IPS-NIHi7 (cell line): ENCODE measurements at regions not wholly inside any gene's neighbourhood (a gene's known extent, or its start where the extent isn't known, plus 50 kb on each side); places are given as distances from the start of the nearest gene placed in this dataset.
"Not testable (repeated sequence)": the region's sequence is repeated elsewhere in the genome, so short reads cannot be mapped to it uniquely, and the experiment has no call there.

Source experiments
- DNase-seq: peaks from one replicate; pipeline ENCODE4 v3.0.0; 2012; ENCODE audit warnings: mixed read lengths; ENCODE audit errors: extremely low spot score

DNA sequence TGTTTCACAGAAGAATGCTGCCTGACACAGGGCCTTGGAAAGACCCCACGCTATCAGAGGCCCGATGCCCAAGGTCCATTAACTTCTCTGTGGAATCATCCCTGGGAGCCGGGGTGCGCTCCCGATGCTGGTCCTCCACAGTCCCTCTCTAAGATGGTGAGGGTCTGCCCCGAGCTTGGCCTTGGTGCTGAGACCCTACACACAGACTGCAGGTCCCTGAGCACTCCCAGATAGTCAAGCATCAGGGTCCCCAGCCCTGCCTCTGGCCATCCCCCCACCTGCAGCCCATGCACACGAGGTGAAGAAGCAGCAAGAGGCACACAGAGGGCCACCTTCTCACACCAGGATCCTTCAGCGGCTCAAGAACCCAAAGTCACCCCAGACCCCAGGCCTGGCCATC, 263.3 kb downstream of the MYCN start:
- DNase-seq: no peak

DNA sequence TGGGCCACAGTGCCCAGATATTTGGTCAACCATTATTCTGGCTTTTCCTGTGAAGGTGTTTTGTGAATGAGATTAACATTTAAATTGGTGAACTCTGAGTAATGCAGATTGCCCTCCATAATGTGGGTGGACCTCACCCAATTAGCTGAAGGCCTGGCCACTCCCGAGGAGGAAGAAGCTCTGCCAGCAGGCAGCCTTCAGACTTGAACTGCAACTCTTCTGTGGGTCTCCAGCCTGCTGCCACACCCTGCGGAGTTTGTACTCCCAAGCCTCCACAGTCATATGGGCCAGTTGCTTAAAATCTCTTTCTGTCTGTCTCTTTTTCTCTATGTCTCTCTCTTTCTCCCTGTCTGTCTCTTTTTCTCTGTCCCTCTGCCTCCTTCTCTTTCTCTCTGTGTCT, 262.7 kb downstream of the MYCN start:
- DNase-seq: no peak

DNA sequence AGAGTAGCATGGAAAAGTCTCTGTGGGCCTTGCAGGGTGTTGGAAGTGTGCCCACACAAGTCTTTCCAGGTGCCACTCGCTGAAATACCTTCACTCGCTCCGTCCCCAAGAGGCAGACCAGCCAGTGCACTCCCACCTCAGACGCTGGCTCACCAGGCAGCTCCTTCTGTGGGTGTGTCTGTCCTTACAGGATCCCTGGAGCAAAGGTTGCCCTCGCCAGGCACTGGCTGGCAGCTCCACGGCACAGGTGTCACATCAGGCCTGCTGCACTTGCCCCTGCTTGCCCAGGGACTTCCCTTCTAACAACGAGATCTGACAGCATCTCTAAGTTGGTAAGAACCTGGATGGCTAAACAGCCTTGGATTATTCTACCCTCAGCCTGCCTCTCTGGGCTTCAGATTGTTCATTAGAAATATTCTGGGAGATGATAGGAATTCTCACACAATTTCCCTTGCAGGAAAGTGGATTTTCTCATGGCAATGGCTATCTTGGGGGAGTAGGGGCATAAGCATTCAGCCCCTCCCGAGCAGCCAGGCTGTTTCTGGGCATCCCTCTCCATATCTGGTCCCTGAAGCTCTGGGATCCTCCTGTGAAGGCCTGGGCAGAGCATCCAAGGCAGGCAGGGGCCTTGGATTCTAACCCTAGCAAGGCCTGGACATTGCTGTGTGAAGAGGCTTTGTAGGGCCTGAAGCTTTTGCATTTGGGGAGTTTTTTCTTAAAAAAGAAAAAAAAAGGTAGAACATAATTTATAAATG, 262.1 kb downstream of the MYCN start:
- DNase-seq: no peak

DNA sequence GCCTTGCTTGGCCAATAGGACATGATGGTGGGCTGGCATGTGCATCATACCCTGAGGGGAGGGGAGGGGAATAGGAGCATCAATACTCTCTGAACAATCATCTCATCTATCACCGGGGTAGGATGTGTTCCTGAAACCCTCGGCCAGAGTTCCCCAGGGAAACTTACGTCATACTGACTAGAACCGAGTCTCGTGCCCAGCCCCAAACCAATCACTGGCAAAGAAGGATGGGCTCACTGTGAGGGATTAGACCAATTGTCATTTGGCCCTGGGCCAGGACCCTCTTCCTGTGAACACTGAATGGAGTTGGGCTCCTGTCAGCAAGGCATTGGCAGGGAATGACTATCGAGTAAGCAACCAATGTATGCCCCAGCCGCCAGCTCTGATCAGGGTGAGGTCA, 261.5 kb downstream of the MYCN start:
- no peak for DNase-seq

DNA sequence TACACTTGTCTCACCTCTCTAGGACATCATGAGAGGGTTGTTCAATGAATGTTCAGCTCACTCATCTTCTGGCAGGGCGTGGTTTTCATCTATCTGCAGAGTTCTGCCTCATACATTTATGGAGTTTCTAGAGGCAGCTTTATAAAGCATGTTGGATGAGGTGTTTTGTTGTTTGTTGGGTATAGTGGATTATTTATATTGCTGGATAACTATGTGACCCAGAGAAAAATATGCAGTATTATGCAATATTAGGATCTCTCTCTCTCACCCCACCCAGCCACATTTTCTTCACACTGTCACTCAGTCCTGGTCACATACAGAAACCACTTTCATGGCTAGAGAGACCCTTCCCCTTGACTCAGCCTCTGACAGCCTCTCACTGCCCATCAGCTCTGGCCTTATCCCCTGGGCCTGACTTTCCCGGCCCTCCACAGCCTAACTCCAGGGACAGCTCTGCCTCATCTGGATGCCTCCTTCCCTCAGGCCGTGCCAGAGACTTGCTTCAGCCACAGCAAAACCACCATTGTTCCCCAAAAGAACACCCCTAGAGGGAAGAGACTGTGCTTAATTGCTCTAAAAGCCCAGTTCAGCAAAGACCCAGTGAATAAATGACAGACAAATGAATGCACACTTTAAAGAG, 260.3 kb downstream of the MYCN start:
- no peak for DNase-seq

DNA sequence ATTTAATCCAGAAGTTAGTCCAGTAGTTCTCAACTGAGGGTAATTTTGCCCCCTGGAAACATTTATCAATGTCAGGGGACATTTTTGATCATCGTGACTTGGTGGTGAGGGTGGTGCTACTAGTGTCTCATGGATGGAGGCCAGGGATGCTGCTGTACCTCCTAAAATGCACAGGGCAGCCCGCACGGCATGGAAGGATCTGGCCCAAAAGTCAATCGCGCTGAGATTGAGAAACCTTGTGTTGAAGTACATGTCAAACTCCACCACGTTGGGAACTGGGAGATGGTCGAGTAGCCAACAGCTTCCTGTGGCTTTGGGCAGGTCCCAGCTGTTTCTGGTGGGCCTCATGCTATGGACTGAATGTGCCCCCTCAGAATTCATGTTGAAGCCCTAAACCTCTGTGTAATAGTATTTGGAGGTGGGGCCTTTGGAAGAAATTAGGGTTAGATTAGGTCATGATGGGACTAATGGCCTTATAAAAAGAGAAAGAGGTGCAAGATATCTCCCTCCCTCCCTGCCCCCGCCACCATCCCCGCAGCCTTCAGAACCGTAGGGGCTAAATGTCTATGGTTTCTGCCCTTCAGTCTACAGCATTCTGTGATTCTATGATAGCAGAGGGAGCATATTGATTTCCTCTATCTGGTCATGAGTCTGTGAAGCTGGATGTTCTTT, 259.7 kb downstream of the MYCN start:
- no peak for DNase-seq

DNA sequence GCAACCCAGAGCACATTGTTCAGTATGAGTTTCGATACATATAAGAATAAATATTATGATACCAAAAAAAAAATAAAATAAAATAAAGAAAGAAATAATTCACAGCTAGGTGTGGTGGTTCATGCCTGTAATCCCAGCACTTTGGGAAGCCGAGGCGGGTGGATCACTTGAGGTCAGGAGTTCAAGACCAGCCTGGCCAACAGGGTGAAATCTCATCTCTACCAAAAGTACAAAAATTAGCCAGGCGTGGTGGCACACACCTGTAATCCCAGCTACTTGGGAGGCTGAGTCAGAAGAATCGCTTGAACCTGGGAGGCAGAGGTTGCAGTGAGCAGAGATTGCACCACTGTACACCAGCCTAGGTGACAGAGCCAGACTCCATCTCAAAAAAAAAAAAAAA, 258.9 kb downstream of the MYCN start:
- DNase-seq: not testable (repeated sequence)

DNA sequence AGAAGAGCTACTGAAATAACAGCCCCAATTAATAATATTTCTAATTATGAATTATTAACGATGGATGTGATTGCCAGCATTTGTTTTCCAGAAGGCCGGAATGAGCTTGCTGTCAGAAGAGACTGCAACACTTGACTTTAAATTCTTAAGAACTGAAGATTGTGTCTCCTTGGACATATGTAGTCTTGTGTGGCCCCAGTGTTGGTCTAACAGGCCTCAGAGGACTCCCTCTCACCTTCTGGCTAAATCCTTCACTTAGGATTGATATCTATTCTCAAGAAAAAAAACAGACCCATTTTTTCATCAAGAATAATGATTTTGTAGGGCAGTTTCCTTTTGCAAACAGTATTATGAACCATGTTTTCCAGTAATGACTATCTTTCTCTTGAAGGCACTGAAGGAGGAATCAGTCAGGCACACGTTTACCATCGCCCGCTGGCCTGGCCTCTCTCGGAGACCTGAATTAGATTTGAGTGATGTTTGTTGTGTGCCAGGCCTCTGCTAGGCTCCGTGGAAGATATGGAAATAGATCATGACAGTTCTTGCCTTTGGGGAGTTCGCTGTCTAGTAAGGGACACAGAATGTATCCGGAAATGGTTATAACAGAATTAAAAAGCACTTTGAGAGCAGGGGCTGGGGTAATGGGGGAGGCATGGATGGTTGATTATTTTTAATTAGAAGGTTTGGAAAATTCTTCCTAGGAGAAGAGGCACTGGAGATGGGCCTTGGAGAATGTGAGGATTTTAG, 258.0 kb downstream of the MYCN start:
- DNase-seq: no peak

DNA sequence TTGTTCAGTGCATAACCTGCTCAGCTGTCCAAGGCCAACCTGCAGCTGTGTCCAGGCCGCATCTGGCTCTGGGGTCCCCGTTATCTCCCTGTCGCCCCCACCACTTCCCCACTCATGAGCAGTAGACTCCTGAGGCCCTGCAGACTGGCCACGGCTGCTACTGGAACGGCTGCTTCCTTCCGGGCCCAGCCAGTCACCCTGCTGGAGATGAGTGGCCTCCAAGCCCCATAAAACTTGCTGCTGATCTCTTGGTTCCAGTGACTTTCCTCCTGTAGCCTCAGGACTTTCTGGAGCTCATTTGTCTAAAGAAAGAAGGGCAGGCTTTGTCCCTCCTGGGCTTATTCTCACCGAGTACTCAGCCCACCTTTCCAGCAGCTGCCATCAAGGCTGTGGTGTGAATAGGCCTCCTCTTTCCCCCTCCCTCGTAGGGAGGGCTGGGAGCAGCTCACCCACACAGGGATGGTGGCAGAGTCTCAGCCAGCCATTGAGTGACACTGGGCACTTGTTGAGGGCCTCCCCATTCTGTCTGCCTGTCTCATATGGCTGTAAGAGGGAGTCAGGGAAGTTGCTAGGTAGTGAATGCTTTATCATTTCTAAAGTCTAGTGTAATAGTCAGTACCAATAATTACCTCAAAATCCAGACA, 257.3 kb downstream of the MYCN start:
- no peak for DNase-seq

DNA sequence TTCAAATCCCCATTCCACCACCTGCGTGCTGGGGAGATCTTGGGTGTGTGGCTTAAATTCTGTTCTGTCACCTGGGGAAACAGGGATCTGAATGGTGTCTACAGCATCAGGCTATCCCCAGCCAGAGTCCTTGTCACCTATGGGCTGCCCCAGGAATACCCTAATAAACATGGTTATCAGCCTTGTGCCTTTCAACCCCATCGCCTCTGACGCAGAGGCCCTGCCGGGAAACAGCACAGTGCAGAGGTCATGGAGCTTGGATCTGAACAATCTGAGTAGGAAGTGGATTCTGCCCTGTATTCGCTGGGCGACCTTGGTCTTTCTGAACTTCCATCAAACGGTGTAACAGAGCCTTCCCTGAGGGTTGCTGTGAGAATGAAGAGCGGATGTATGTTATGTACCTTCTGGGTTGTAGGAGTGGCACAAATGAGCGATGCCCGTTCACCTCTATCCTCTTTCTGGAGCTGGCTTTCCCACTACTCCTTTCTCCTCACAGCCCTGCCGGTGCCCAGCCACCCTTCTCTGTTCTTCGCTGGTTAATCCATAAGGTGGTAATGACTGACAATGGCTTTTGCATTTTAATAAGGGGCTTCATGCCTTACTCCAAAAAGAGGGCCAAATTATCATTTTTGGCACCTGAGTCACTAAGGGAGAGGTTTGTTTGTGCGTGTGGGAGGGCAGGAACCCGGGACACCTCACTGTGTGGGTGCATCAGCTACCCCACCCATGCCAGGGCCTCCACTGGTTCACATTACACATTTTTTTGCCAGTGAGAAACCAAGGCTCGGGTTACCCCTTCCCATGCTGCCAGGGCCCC, 256.5 kb downstream of the MYCN start:
- DNase-seq: no peak

DNA sequence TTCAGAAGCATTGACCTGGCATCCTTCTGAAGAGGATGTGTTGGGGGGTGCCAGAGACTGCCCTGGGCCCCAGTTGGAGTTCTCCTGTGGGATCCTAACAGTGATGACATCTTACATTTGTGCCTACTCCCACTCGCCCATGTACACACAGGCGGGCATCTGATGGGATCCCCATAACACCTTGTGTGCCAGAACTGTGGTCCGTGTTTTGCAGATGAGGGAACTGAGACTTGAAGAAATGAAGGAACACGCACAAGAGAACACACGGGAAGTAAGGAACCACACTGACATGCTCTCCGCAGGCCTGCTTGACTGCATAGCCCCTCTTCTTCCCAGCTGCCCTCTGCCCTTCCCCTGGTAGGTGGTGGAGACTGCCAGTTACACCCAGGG, 255.3 kb downstream of the MYCN start:
- no peak for DNase-seq

DNA sequence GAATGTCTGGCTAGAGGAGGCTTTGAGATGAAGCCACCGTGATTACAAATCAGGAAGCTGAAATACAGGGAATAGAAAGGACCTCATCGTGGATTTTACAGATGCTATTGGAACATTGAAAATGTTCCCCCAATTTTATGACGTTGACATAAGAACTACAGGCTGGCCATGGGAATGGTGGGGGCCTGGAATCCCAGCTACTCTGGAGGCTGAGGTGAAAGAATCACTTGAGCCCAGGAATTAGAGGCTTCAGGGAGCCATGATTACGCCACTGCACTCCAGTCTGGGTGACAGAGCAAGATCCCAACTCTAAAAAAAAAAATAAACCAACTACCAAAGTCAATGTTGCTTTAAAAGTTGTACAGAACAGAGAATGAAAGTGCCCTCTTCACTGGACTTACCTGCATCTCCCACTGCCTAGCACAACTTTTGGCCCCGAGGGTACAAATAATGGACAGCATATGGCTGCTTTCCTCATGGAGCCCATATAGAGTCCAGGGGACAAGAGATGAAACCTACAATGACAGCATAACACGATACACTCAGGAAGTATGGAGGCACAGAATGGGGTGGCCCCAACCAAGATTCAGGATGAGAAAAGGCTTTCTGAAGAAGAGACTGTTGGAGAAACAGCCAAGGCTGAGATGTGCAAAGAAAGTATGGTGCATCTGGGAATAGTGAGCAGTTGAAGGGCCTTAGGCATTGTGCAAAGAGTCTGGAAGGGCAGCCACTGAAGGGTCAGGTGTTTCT, 254.8 kb downstream of the MYCN start:
- DNase-seq: no peak

DNA sequence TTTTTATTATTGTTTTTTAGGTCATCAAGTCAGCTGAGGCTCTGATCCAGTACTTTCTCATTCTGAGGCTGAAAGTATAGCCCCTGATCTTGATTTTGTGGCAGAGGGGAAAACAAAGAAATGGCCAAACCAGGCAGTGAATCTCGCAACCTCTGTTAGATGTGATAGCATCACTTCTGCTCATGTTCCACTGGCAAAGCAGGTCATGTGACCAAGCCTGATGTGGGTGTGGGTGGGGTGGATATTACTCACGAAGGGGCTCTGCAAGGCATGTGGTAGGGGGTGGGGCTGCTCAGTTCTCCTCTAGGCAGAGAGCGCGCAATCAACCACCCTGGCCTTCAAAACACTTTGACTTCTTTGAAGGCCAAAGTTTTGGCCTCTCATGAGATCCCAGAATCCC, 254.2 kb downstream of the MYCN start:
- DNase-seq: no peak

DNA sequence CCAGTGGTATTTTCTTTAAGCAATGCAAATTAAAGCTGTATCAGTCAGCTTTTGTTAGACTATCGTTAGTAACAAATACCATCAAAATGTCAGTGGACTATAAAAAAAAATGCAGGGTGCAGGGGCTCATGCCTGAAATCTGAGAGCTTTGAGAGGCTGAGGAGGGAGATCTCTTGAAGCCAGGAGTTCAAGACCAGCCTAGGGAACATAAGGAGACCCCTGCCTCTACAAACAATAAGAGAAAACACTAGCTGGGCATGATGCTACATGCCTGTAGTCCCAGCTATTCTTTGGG, 253.7 kb downstream of the MYCN start:
- no peak for DNase-seq

DNA sequence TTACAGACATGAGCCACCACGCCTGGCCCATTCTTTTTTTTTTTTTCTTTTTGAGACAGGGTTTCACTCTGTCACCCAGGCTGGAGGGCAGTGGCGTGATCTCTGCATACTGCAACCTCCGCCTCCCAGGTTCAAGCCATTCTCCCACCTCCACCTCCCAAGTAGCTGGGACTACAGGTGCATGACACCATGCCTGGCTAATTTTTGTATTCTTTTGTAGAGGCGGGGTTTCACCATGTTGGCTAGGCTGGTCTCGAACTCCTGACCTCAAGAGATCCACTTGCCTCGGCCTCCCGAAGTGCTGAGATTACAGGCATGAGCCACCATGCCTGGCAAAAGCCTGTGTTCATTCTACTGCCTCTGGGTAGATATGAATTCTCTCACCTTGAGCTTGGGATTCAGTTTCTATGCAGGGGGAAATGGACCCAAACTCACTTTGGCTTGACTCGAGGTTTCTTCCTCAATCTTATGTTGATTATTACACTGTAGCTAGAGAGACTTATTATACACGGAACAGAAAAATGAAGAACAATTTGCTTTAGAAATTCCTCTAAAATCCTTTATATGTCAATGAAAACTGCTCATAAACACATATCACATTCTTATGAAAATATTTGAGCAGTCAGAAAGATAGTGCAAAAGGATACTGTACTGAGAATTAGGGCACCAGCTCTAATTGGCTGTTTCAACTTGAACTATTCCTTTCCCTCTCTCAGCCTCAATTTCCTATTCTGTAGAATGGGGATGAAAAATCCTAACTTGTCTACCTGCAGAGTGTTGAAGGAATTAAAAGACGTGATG, 252.3 kb downstream of the MYCN start:
- DNase-seq: no peak

DNA sequence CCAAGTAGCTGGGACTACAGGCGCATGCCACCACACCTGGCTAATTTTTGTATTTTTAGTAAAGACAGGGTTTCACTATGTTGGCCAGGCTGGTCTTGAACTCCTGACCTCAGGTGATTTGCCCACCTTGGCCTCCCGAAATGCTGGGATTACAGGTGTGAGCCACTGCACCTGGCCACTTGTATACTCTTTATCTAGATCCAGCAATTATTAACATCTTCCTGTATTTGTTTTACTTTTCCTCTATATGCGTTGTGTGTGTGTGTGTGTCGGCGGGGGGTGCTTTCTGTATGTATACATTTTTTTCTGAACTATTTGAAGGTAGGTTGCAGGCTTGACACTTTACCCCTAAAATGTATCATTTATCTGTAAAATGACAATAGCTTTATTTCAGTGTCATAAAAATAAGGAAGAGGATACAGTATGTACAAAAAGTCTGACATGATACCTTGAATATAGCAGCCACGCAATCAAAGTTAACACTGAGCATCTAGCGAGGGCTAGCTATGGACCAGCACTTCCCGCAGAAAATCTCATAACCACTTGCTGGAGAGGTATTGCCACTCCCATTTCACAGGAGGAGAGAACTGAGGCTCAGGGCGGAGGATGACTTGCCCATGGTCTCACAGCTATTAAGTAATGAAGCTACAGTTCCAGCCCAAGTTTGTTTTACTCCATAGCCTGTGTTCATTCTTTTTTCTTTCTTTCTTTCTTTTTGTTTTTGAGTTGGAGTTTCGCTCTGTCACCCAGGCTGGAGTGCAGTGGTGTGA, 251.3 kb downstream of the MYCN start:
- DNase-seq: no peak

DNA sequence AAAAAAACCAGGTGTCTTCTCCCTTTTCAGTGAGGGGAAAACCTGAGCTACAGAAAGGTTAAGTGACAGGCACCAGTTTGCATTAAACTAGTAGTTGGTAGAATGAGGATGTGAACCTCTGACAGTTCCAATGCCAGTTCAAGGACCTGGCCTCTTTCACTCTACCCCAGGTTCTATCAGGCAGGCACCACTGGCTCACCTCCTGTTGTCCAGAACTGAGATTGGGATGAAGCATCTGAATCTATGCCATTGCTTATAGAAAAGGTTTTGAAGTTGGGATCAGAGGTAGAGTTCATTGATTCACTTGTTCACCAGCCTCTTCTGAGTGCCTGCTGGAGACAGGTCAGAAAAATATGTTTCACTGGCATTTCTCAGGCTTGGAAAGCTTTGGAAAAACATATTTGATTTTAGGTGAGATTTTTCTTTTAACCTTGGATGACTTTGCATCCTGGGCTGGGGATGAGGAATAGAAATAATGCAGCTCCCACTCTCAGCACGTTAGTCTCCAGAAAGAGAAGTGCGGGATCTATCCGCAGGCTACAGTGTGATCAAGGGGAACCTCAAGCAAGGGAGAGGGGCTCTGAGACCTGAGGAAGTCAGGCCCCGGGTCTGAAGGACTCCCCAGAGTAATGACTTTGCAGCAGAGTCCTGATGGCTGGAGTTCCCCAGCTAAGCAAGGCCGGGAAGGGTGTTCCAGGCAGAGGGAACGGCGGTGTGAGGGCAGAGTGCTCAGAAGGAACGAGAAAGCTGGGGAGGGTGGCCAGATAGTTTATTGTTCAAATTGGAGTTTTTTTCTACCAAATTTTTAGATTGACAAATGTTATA, 250.3 kb downstream of the MYCN start:
- DNase-seq: no peak

DNA sequence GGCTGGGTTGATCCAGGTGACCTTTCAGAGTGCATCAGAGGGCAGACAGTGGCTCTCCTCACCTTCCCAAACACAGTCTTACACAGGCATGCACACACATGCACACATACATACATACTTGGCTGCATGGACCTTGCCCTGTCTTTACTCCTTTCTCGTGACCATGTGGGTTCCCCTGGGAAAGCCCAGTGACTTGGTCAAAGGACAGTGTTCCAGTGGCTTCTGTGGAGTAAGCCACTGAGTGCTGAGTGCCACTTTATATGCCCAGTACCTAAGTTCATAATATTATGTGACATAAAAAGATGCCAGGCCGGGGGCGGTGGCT, 249.4 kb downstream of the MYCN start:
- no peak for DNase-seq
